GM12874 (cell line): ENCODE measurements at regions not wholly inside any gene's neighbourhood (a gene's known extent, or its start where the extent isn't known, plus 50 kb on each side); places are given as distances from the start of the nearest gene placed in this dataset.

Experiments
- CTCF ChIP-seq: IDR thresholded peaks from 2 replicates; pipeline ENCODE4 v1.5.1; 2011; ENCODE audit warnings: low read depth, mild to moderate bottlenecking, control low read depth, low read length, moderate library complexity; ENCODE audit not compliant: insufficient read depth

DNA sequence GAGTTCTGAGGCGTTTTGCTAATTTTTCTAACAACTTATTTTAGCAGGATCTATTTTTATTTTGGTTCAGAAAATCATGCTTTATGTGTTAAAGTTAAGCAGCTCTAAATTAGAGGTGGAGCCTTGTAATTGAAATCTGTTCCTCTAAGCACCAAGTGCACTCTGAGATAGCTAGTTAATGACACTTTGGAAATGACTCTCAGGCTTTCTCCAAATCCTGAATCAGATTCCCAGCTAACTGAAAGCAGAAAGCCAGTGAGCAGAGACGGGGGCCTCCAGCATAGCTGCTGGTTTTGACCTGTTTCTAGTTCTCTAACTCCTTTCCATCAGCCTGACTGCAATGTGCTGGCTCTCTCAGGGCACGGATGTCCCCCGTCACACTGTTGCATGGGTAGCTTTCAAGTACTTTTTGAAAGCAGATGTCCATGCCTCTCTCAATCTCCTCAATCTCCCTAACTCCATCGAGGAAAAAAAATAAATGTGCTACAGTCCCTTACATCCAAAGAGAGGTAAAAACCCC, 326.5 kb downstream of the SATB2 start:
- no peak for TF ChIP-seq CTCF

DNA sequence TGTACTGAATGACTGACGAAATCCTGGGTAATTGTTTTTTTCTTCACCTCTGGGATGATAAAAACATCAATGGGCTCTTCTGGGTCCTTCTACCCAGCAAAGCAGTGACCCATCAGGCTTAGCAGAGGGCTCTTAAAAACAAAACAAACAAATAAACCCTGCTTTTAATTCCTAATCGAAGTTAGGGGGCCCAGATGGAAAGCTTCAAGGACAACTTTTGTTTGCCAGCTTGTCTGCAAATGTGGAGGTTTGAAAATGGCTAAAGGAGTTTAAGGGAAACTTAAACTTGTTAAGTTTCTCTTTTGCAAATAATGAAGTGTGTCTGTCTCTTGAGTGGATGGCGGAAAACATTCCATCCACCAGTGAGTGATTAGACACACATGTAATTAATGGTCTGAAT, 327.2 kb downstream of the SATB2 start:
- TF ChIP-seq CTCF: no peak

GRCh38 chr2:199128476-199129229, 329.1 kb downstream of the SATB2 start:
- TF ChIP-seq CTCF: no peak

DNA sequence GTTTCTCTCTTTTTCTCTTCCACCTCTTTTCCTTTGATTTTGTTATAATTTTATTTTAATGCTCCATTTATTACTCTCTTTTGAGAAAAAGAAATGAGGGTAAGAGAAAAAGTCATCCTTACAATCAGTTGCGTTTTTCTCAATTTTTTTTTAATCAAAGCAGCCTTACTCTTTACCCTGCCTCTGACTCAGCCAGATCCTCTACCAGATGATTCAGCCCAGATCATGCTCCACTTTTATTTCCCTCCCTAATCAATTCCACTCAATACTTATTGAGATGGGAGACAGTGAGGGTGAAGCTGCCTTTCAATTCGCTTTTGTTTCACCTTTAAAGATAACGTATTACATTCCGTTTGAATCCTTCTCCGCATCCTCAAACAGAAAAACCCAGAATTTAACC, 337.9 kb downstream of the SATB2 start:
- TF ChIP-seq CTCF: no peak

DNA sequence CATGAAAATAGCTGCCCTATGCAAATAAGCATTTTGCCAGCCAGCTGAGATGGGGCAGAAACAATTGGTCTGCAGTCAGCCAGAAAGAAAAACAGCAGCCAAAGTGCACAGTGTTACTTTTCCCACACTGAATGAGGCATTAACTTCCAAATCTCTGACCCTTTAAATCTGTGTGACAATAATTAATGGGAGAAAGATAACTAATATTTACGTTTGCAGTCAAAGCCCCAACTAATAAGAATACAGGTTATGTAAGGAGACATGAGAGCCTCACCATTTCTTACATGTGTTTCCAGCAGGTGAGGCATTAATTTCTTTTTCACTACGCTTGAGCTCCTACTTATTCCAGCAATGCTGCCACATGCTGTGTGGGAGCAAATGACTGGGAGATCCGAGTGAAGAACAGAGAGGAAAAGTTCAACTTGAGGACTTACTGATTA, 339.0 kb downstream of the SATB2 start:
- TF ChIP-seq CTCF: no peak

GRCh38 chr2:199115169-199115568, 342.6 kb downstream of the SATB2 start:
- TF ChIP-seq CTCF: no peak

GRCh38 chr2:199113111-199113510, 344.6 kb downstream of the SATB2 start:
- no peak for TF ChIP-seq CTCF
